Neuron (in vitro differentiated cells): ENCODE measurements at regions not wholly inside any gene's neighbourhood (a gene's known extent, or its start where the extent isn't known, plus 50 kb on each side); places are given as distances from the start of the nearest gene placed in this dataset.

ENCODE experiments used
- H2AFZ ChIP-seq: one replicate; pipeline ENCODE4 v1.6.1; 2013; ENCODE audit warnings: low read depth, mild to moderate bottlenecking, inconsistent platforms, low read length, moderate library complexity
- H3K27me3 ChIP-seq: one replicate; pipeline ENCODE4 v1.6.1; 2013; ENCODE audit warnings: low read length; ENCODE audit not compliant: insufficient read depth
- H3K36me3 ChIP-seq: one replicate; pipeline ENCODE4 v1.6.1; 2013; ENCODE audit warnings: low read length; ENCODE audit not compliant: insufficient read depth
- H3K4me1 ChIP-seq: one replicate; pipeline ENCODE4 v1.6.1; 2013; ENCODE audit warnings: low read length; ENCODE audit not compliant: insufficient read depth
- H3K4me3 ChIP-seq: 2 replicates; pipeline ENCODE4 v1.5.1; 2013; ENCODE audit warnings: mild to moderate bottlenecking, low read length, moderate library complexity
- H3K9me3 ChIP-seq: one replicate; pipeline ENCODE4 v1.6.1; 2013; ENCODE audit warnings: low read length

DNA sequence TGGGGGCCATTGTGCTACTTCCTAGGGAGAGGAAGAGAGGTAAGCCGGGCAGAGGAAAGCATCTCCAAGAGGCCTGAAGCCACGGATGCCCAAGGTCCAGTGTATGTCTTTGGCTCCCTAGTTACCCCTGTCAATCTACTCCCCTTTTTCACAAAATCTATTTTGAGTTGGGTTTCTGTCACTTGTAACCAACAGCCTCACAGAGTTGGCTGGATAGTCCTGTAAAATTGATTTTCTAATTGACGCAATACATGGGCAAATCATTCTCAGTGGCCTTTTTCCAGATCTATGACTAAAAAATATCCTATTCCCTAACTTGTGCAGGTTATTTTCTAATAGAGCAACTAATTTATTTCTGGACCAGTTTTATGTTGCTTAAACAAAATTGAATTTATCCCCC, 168.4 kb downstream of the IRS1 start:
- Histone ChIP-seq H2AFZ (no peak overlapping the region), H3K4me1 (no peaks in the 10 kb centered on the region), H3K4me3 (no peak overlapping the region)

DNA sequence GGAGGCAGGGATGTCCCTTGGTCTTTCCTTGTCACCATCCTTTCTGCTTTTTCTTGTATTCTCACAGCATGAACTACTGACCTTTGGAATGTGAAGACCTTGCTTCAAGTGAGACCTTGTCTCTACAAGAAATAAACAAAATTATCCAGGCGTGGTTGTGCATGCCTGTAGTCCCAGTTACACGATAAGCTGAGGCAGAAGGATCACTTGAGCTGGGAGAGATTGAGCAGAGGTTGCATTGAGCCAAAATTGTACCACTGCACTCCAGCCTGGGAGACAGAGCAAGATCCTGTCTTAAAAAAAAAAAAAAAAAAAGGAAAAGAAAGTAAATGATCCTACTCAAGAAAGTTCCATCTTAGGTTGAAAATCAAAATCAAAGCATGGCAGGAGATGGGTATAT, 173.7 kb downstream of the IRS1 start:
- peaks cover 3% of the 10 kb centered on the region for H3K9me3 ChIP-seq
- H3K4me3 ChIP-seq = no peak overlapping the region
- H3K36me3 ChIP-seq = no peaks in the 10 kb centered on the region
- H3K4me1 ChIP-seq = no peaks in the 10 kb centered on the region
- H2AFZ ChIP-seq = no peak overlapping the region
- no peaks in the 10 kb centered on the region for H3K27me3 ChIP-seq

More for the DNA sequence above, 168.4 kb downstream of the IRS1 start:
- Histone ChIP-seq H3K27me3 (no peaks in the 10 kb centered on the region), H3K9me3 (peaks cover 3% of the 10 kb centered on the region), H3K36me3 (no peaks in the 10 kb centered on the region)

DNA sequence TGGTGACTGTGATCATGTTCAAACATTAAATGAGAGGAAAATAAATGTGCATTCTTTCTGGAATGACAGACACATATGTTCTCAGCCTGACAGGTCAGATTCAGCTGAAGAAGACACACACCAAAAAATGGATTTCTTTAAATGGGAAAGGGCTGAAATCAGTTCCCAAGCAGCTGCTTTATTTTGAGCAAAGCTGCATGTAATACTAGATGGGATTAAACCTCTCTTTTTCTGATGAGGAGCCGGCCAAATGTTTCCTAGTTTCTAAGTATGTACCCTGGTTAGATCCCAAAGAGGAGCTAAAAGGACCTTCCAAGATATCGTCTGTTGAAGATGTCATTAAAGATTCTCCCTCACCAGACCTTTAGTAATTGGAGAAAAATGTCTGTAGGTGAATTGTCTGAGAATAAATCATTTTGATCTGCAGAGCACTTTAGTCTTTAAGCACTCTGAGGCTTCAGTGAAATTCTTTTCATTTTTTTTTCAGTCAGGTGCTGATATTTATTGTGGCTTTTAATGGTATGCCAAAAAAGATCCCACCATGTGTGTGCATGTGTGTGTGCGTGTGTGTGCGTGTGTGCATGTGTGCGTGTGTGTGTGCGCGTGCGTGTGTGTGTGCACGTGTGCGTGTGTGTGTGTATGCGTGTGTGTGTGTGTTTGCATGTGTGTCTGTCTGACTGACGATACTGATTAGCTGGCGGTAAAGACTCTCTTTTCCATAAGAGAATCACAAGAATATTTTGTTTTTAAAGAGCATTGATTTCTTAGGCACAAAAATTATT, 175.8 kb downstream of the IRS1 start:
- Histone ChIP-seq H3K4me3 (no peak overlapping the region), H3K36me3 (no peaks in the 10 kb centered on the region), H3K9me3 (no peaks in the 10 kb centered on the region), H3K27me3 (no peaks in the 10 kb centered on the region), H3K4me1 (no peaks in the 10 kb centered on the region), H2AFZ (no peak overlapping the region)

DNA sequence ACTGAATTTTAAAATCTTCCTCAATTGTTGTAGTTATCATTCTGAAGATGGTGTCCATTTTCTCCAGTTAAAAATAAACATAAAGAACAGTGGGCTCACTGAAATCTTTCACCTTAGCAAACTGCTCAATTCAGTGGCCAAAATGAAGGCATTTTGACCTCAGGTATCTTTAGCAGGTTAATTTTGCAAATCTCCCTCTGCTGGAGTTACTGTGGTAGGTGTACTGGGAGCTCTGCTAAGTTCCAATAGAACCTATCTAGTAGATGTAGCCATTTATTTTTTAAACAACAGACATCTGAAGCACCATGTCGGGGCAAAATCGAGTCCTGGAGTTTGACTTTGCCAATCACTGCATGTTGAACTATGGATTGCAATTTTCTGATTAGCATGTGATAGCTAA, 177.1 kb downstream of the IRS1 start:
- H3K36me3 ChIP-seq = no peaks in the 10 kb centered on the region
- H3K27me3 ChIP-seq = no peaks in the 10 kb centered on the region
- H3K4me1 ChIP-seq = no peaks in the 10 kb centered on the region
- no peak overlapping the region for H2AFZ ChIP-seq
- no peaks in the 10 kb centered on the region for H3K9me3 ChIP-seq
- H3K4me3 ChIP-seq = no peak overlapping the region

DNA sequence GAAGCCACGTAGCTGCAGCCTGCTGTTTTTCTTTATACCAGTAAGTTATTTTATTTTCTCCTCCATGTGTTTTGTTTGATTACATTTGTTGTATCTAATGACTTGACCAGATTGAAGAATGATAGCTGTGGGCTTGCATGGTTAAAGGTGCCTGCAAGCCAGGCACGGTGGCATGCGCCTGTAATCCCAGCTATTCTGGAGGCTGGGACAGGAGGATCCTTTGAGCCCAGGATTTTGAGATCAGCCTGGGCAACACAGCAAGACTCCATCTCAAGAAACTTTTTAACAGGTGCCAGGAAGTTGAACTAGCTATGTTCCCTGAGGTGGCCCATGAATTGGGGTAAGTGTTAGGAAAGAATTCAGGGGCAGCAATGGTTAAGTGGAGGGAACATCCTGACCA, 179.4 kb downstream of the IRS1 start:
- H3K36me3 ChIP-seq = no peaks in the 10 kb centered on the region
- no peak overlapping the region for H3K4me3 ChIP-seq
- no peaks in the 10 kb centered on the region for H3K4me1 ChIP-seq
- H2AFZ ChIP-seq = no peak overlapping the region
- H3K9me3 ChIP-seq = no peaks in the 10 kb centered on the region
- H3K27me3 ChIP-seq = no peaks in the 10 kb centered on the region

DNA sequence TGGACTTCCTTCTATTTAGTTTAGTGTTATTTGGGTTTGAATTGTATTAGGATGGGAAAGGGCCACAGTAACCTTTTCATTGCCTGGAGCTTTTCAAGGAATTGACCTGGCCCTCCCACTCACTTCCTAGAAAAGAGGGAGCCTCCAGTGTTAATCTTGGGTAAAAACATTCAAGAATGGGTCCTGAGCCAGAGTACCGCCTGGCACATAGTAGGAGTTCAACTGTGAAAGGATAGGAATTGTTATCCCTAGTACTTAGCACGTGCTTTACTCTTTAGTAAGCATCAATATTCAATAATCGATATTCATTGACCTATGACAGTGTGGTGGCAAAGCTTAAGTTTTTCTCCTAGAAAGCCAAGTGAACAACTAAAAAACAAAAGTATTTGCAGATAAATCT, 179.9 kb downstream of the IRS1 start:
- Histone ChIP-seq H3K4me3 (no peak overlapping the region), H3K36me3 (no peaks in the 10 kb centered on the region), H3K4me1 (no peaks in the 10 kb centered on the region), H2AFZ (no peak overlapping the region), H3K9me3 (no peaks in the 10 kb centered on the region), H3K27me3 (no peaks in the 10 kb centered on the region)

DNA sequence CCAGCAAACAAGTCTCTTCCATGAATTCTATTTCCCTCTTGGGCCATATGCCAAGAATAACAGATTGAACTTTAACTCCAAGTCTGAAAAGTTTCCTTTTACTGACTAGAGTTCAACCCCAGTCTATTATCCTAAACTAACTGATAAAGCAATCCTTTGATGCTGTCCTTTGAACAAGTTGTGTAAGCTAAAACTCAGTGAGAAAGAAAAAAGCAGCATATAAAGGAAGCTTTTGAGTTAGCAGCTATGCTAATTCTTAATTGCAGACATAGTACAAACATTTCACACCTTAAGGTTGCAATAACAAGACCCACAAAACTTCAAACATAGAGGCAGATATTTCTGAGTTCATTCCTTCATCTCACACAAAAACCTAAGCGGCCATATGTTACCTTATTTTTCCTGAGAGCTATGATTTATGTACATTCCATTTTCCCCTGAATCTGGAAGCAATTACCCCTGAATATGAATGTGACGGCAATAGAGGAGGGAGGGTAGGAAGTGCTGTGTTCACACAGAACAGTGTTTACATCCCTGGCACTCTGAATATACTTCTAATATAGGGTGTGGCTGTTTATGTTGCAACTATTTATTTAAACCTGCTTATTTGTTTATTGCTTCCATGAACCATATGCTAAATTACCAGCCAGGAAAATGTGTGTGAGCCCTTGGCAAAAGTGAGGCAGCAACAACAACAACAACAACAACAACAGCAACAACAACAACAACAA, 180.6 kb downstream of the IRS1 start:
- no peaks in the 10 kb centered on the region for H3K36me3 ChIP-seq
- H3K9me3 ChIP-seq = no peaks in the 10 kb centered on the region
- H2AFZ ChIP-seq = no peak overlapping the region
- H3K4me1 ChIP-seq = no peaks in the 10 kb centered on the region
- no peak overlapping the region for H3K4me3 ChIP-seq
- no peaks in the 10 kb centered on the region for H3K27me3 ChIP-seq

DNA sequence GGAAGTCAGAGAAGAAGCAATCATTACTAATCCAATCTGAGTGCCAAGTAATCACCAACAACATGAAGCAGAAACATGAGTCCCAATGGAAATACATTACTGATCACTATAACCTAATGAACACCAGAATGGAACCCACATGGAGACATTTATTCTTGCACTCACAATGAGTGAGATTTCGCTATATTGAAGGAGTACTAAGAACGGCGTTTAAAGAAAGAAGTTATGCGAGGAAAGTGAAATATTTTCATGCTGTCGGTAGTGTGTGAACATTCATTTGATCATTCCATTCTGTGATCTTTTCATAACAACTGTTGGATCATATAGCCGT, 181.1 kb downstream of the IRS1 start:
- no peaks in the 10 kb centered on the region for H3K27me3 ChIP-seq

DNA sequence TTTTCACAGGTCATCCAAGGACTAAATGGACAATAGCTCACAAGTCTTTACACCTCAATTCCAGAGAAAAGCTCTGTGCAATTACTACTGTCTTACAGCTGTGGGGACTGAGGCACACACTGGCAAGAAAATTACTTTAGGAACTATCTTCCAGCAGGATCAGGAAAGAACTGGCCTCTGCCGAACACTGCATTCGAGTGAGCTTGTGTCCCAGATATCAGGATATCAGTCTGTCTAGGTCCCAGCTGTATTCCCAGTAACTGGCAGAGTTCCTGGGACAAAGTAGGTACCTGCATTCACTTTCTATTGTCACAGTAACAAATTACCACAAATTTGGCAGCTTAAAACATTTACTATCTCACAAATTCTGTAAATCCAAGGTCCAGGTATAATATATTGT, 183.7 kb downstream of the IRS1 start:
- H3K9me3 ChIP-seq = no peaks in the 10 kb centered on the region
- H3K4me1 ChIP-seq = no peaks in the 10 kb centered on the region
- H3K36me3 ChIP-seq = no peaks in the 10 kb centered on the region
- no peaks in the 10 kb centered on the region for H3K27me3 ChIP-seq
- H3K4me3 ChIP-seq = no peak overlapping the region
- H2AFZ ChIP-seq = no peak overlapping the region

More for the DNA sequence above, 181.1 kb downstream of the IRS1 start:
- H3K9me3 ChIP-seq = no peaks in the 10 kb centered on the region
- H2AFZ ChIP-seq = no peak overlapping the region
- H3K4me3 ChIP-seq = no peak overlapping the region
- no peaks in the 10 kb centered on the region for H3K4me1 ChIP-seq
- no peaks in the 10 kb centered on the region for H3K36me3 ChIP-seq

DNA sequence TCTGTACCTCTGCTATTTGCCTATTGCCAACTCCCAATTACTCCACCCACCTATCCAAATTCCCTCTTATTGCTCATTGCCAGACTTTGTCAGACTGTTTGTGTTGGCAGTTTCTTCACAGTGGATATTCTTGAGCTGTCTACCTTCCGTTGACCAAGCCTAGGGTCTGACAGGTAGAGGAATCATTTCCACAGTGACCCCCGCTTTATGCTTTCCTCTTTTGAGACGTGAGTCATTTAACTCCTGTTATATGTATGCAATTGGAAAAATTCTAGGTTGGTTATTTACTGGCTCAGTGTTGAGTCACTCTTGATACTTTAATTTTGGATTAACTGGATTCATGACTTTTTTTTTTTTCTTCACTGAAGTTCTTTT, 187.7 kb downstream of the IRS1 start:
- Histone ChIP-seq H3K36me3 (no peaks in the 10 kb centered on the region), H3K4me3 (no peak overlapping the region), H3K4me1 (no peaks in the 10 kb centered on the region), H2AFZ (no peak overlapping the region), H3K9me3 (no peaks in the 10 kb centered on the region), H3K27me3 (no peaks in the 10 kb centered on the region)

DNA sequence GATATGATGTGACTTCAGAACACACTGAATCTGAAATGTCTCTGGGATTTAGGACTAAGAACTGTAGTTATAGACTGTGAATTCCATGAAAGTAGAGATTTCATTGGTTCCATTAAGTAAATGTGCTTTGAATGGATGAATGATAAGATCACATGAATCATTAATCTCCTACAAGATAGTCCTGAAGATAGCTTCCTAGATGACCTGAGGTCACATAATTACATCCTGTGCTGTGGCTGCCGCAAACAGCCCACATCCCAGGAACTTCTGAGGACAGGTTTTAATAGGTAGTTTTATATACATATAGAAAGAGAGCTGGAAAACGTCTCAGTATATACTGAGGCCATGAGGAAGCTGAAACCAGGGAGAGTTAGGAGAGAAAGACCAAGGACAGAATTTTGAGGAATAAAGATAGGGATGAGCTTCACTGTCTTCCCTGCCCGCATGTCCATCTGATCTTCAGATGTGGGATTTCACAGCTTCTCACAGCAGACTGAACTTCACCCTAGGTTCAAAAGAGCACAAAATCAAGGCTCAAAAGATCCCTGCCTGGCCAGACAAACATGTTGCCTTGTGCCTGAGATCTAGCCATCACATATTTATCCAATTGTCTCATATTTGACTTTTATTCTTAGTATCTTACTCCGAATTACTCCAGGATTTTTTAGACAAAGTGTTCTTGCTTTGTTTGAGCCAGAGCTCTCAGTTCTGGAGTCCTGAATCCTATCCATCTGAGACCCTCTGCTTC, 188.2 kb downstream of the IRS1 start:
- H3K4me1 ChIP-seq = no peaks in the 10 kb centered on the region
- no peaks in the 10 kb centered on the region for H3K9me3 ChIP-seq
- no peak overlapping the region for H3K4me3 ChIP-seq
- no peaks in the 10 kb centered on the region for H3K36me3 ChIP-seq
- H3K27me3 ChIP-seq = no peaks in the 10 kb centered on the region
- H2AFZ ChIP-seq = no peak overlapping the region

DNA sequence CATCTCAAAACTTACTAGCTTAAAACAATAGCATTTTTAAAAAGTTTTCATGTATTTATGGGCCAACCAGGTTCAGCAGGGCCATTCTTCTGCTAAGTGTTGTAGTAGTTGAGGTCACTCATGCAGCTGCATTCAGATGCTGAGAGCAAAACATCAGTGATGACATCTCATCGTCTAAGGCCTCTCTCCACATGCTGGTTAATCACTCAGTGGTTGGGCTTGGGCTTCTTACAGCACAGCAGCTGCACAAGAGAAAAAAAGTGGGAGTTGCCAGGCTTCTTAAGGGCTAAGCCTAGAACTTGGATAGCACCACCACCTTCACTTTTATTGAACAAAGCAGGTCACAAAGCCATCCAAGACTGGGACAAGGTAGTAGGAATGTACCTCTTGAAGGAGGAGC, 190.3 kb downstream of the IRS1 start:
- no peaks in the 10 kb centered on the region for H3K27me3 ChIP-seq
- H3K36me3 ChIP-seq = no peaks in the 10 kb centered on the region
- no peak overlapping the region for H3K4me3 ChIP-seq
- no peaks in the 10 kb centered on the region for H3K9me3 ChIP-seq
- no peak overlapping the region for H2AFZ ChIP-seq
- no peaks in the 10 kb centered on the region for H3K4me1 ChIP-seq

DNA sequence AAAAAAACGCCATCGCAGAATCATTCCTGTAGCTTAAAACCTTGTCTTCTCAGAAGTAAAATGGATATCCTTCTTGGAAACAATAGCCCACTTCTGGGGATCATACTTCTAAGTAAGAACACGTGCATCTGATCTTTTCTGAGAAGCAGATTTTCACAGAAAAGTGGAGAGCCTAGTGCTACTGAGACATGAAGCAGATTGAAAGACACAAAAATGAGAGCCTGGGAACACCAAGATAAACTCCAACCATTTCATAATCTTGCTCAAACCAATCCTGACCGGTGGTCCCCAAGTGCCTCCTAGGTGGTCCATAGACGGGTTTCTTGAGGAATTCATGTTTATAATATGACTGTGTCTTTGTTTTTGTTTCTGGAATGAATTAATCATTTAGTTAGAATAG, 191.2 kb downstream of the IRS1 start:
- Histone ChIP-seq H3K36me3 (no peaks in the 10 kb centered on the region), H3K4me1 (no peaks in the 10 kb centered on the region), H2AFZ (no peak overlapping the region), H3K27me3 (no peaks in the 10 kb centered on the region), H3K9me3 (no peaks in the 10 kb centered on the region), H3K4me3 (no peak overlapping the region)
